NCI-H510A treated with DMSO at 0.1 percent for 48 hours (cell line): ENCODE measurements at regions not wholly inside any gene's neighbourhood (a gene's known extent, or its start where the extent isn't known, plus 50 kb on each side); places are given as distances from the start of the nearest gene placed in this dataset.
"Not testable (repeated sequence)": the region's sequence is repeated elsewhere in the genome, so short reads cannot be mapped to it uniquely, and the experiment has no call there.

ENCODE experiments used
- DNase-seq: peaks from one replicate; lab custom pipeline; 2025; lab: John Stamatoyannopoulos, UW

DNA sequence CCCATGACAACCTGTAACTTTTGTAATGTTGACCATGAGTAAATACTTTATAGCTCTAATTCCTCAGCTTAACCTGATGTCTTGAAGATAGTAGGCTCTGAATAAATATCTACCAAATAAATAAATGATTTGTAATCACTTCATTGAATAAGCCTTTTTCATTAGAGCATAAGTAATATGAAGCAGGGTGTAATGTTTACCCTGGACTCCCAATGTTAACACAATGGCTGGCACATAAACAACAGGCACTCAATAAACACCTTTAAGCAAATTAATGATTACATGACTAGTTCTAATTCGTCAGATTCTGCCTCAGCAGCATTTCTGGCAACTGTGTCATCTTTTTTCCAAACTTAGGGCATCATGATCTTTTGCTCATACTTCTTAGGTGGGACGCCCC is 396.3 kb downstream of the LIG4 start:
- DNase-seq: no peak

GRCh38 chr13:107817647-107818287 is 397.6 kb downstream of the LIG4 start:
- no peak for DNase-seq

DNA sequence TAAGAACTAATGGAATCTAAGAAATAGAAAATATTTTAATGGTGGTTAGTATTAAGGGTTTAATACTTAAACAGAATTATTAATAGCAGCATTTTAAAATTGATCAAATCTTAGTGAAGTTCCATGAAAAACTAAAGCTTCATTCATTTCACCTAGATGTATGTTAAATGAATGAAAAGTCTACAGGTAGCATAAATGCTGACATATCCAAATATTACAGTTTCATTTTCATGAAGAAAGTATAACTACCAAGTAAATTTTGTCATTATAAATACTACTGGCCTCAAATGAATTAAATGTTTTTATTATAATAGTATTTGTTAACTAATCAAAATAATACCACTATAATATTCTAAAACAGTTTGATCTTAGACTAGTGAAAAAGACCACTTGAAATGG is 403.3 kb downstream of the LIG4 start:
- no peak for DNase-seq

GRCh38 chr13:107811233-107812013 is 403.9 kb downstream of the LIG4 start:
- DNase-seq: no peak

GRCh38 chr13:107809125-107809524 is 406.2 kb downstream of the LIG4 start:
- DNase-seq: no peak

DNA sequence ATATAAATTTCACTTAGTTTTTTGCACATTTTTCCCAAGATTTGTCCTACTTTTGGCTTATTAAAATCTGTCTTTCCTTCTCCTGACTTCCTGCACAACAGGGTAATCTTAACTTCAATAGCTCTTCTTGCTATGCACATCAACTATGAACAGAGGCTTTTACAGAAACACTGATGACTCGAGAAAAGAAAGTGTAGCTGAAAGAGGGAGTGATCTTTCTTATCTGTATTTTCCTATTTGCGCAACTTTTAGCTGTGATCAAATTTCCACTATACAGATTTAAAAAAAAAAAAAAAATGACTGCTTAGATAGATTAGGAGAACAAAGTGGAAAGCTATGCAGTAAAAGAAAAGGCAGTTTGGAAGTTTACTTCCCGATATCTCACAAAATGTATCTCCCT is 406.9 kb downstream of the LIG4 start:
- DNase-seq: no peak

DNA sequence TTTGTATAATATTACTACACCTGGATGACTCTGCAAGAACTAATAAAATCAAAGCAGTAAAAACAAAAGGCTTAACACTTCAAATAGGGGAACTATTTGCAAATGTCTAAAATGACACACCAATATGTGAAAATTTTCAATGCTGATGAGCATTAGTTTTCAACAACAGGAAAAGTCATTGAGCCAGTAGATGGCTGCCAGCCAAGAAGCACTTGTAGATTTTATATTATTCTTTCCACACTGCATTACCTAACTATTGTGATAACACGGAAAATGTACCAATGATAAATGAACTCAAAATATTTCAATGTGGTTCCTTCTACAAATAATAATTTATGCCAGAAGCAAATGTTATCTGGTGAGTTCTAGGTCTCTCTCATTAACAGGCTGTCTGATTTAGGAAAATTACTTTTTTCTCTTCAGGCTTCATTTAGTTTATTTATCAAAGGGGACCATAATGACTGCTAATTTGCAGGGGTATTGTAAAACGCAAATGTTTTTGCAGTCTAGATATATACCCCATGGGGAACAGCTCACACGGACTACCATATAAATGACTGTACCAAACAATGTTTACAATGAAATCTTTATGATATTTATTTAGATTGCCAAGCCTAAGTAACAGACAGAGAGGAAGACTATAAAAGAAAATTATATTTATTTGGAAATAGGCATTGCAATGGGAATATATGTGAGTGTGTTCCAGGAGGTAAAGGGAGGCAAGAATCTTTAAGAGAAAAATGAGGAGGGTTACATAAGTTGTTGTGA is 407.8 kb downstream of the LIG4 start:
- DNase-seq: peak; percentile 44

DNA sequence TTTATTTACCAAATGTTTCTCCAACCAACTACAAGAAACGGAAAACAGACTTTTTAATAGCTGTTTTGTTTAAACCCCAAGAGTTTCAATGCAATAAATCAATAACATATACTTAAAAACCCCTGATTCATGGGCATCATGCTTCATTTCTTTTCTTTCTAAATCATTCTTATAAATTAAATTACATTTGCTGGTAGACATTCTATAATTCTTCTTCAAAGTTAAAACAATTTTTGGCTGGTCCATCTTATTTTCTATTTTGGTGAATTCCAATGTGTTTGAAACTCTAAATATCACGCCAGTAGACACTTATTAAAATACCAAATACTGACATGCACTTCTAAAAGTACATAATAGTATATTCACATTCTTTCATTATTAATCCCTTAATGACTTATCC is 408.6 kb downstream of the LIG4 start:
- no peak for DNase-seq

DNA sequence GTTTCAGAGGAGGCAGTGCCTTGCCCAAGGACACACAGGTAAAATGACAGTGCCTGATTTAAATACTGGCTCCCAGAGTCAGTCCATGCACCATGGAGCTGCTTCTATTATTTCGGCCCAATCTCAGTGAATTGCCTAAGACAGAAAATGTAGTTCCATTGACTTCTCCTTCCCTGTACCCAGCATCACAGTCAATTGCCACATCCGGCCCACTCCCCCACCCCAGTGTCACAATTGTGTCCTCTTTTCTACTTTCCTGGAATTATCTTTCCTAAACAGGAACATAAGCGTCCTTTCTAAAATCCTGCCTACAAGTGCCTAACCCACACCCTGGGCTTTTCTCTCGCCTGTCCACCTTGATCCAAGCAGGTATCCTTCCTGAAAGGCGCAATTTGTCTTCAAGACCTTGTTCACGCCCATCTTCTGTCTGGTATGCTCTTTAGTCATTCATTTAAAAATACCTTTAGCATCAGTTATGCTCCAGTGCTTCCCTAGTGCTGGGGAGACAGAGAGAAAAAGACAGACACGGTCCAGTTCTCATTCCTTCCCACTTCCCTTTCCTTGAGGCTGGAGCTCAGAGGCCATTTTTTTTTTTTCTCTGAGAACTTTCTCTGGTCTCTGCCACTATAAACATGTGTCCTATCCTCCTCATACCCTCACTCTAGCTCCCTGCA is 411.4 kb downstream of the LIG4 start:
- DNase-seq: no peak

- DNase-seq: no peak
Observed at GRCh38 chr13:107801621-107802020, 413.7 kb downstream of the LIG4 start.

DNA sequence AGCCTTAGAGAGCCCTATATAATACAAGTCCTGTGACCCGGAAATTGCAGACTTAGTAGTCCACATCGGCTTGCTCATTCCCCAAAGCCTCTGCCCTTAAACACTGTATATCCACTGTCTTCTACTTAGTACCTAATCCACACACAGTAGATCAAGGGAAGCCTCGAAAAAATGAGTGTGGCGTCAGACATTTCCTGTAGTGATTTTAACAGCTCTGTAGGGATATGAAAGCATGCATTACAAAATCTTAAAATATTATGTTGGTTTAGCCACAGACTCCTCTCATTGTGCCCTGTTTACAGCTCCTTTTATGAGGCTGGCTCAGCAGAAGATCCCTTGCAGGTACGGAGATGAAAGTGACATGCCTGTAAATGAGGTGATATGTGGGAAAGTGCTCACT is 416.3 kb downstream of the LIG4 start:
- peak; percentile 10 for DNase-seq

- DNase-seq: no peak
Observed at GRCh38 chr13:107790397-107790796, 424.9 kb downstream of the LIG4 start.

- no peak for DNase-seq
Observed at GRCh38 chr13:107788464-107789165, 426.7 kb downstream of the LIG4 start.

GRCh38 chr13:107782646-107783045 is 432.7 kb downstream of the LIG4 start:
- DNase-seq: not testable (repeated sequence)

DNA sequence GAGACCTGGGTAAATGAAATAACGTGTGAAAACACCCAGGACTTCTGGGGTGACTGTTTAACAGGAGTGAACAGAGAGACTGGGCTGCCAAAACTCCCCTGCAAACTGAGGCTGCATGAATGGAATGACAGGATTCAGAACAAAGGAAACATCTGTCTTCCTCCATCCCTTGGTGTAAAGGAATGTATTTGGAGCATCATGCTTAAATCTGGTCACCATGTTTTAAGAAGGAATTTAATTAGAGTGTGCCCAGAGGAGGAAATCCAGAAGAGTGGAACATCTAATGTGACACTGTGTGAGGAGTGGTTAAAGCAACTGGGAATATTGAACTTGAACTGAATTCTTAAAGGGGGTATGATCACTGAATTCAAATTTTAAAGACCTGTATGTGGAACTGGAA is 437.2 kb downstream of the LIG4 start:
- DNase-seq: no peak

- no peak for DNase-seq
Observed at GRCh38 chr13:107770541-107770940, 444.8 kb downstream of the LIG4 start.

DNA sequence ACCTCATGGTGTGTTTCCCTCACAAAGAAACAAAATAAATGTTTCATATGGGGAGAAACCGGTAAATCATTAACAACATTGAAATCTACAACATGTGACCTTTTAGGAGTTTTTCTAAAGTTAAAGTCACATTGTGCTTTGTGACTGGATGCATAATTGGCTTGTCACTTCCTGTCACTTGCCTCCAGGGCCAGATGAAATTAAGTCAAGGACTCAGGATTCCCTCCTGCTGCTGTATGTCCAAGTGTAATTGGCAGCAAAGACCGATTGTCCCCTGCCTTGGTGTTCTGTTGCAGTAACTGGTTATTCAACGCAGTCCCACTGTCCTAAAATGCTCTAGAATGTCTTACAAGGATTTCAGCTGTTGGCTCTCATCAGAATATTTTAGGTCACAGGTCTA is 448.2 kb downstream of the LIG4 start:
- peak; percentile 75 for DNase-seq

DNA sequence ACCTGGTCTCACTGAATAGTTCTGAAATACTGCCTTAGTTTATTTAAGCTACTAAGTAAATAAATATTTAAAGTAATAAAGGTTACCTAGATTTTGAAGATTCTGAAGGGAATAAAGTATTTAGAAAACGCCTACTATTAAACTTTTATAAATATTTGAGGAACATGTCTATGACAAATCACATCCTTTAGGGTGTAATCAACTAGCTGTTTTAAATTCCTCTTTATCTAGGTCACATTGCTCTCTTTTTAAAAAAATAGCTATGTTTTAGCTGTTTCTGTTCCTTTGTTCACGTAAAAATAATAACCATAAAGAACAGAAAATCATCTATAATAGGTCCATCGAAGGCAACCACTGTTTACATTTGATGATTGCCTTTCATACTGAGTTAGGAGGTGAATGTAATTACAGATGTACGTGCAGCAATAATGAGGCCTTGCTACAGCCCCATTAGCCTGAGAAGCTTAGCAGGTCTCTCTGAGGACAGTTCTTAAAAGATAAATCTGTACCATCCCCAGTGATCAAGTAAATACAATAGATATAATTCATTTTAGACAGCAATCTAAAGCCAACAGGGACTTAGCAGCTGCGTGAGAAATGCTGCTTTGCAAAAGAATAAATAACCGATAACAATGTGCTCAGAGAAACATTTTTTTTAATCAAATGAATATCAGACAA is 449.5 kb downstream of the LIG4 start:
- DNase-seq: peak; percentile 29

GRCh38 chr13:107764046-107764445 is 451.3 kb downstream of the LIG4 start:
- DNase-seq: no peak

GRCh38 chr13:107753748-107754147 is 461.6 kb downstream of the LIG4 start:
- no peak for DNase-seq

DNA sequence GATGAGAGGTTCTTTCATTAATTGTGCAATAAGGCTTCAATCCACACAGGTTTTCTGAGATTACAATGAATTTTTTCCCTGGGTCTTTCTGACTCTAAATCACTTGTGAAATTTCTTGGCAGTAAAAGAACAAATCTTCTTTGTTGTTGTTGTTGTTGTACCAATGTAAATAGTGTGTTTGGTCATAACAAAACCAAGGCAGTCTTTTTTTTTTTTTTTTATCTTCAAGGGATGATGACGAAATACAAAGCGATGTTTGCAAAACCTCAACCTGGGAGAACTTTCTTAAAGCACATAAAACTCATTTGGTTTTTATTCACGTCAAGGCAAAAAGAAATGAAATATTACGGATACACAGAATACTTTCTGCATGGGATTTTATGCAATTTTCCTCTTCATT is 462.0 kb downstream of the LIG4 start:
- no peak for DNase-seq
